Activated CD4-positive, alpha-beta T cell treated with anti-CD3 and anti-CD28 coated beads, Interleukin-2, amount 50 U/mL, for 16 hours (primary cell): ENCODE measurements at regions not wholly inside any gene's neighbourhood (a gene's known extent, or its start where the extent isn't known, plus 50 kb on each side); places are given as distances from the start of the nearest gene placed in this dataset.

ENCODE experiments used
- DNase-seq: peaks from one replicate; pipeline ENCODE4 v3.0.0-alpha.2; 2020

DNA sequence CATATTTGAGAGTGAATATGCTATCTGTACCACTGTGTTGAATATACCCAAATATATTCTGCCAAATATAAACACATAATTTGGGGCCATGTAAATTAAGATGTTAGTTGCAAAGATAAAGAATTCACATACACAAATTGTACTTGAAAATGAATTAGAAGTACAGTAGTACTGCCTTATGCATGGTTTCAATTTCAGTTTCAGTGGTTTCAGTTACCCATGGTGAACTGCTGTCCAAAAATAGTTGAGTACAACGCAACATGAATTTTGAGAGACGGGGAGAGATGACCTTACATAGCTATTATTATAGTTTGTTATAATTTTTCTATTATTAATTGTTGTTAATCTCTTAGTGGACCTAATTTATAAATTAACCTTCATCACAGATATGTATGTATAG is 1313.0 kb upstream of the FAM98A start:
- DNase-seq, result no peak

DNA sequence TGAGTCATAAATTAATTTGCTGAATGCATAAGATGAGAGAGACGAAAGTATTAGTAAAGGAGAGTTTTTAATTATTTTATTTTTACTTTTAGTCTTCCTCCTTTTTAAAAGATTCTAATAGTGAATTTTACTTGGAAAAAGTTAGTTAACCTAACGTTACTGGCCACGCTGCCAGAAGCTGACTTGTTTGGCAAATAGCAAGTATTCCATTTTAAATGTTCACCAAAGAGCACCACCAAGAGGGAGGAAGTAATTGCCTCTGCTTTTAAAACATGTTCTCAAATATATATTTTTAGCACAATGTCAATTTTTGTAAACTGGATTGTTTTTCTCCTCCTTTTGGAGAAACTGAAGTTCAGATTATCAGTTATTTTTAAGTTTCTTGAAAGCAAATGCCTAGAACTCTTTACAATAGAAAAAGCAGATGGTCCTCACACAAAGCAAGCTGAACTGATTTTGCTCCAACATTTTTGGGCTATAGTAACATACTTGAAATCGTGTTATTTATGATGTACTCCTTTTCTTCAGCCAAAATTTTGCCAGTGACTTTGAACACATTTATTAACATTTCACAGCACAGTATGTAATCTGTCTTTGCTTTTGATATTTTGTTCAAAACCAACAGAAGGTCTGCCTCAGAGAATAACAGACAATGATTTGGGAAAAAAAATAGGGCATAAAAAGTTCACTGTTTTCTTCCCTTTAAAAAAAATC is 1311.0 kb upstream of the FAM98A start:
- no peak for DNase-seq

DNA sequence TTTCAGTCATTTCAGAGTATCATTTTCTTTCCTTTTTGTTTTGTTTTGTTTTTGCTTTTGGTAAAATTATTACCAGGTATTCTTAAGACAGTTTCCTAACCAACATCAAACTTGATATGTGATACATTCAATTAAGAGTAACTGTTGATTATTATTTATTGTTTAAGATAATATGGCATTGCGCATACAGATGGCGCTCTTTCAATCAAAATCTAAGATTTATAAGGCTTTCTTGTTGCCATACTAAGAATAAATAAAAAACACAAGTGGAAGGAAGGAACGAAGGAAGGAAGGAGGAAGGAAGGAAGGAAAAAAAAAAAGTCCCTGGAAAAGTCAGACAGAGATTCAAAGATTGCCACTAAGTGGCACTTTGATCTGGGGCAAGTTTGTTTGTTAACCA is 1308.7 kb upstream of the FAM98A start:
- no peak for DNase-seq

DNA sequence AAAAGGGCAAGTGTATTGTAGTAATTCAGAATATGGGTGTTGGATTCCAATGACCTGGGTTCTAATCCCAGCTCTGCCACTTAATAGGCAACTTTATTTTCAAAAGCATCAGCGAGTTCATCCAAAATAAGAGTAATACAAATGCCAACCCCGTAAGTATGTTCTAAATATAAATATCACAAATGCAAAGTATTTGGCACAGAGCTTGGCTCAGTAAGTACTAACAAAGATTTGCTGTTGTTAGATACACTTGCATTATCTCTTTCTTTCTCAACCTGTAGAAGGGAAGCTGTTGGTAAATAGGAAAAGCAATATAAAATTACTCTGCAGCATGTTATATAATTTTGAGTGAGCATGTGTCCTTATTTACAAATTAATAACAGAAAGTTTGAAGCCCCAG is 1302.6 kb upstream of the FAM98A start:
- DNase-seq, result no peak

DNA sequence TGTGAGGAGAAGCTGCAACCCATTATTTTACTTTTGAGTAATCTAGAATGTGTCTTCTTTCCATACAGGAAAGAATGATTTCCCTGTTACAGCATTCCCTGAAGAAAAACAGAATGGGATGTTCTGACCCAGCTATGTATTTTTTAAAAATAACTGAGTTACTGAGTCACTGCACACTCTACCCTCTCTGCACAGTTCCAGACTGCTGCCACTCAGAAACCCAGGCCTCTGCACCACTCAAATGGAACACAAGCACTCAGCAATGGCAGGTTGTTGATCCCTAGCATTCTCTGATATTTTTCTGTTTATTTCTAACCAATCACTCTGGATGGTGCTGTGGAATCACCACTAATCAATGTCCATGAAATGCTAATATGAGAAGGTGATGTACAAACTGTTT is 1300.0 kb upstream of the FAM98A start:
- DNase-seq, result no peak

DNA sequence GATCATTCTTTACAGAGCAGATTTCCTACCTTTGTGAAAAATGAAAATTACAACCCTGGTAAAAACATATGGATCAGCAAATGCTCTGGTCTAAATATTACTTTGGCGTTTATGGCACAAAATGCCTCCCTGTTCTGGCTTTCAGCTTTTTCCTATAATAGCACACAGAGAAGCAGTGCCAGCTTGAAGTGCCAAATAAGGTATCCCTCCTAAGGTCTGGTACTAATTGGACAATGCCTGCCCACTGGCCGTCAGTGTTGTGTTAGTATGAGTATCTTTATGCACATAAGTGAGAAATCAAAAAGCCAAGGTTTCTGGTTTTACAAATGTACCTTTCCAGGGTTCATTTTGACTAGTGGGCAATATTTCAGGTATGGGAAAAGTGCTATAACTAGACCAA is 1293.7 kb upstream of the FAM98A start:
- DNase-seq, result no peak

DNA sequence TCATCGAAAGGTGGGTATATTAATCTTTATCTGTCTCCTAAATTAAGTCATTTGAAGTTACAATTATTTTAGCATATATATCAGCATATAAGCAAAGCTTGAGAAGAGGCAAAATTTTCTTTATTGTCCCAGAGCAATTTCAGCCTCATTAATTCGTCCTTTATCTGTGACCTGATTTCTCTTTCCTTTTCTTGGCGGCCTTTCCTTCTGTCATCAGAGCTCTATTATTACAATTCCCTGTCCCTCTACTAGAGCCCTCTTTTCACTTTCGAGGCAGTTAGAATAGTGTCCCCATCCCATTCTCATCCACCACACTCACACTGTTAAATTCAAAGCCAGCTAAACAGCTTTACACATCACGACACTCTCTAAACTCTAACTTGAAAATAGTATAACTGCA is 1293.2 kb upstream of the FAM98A start:
- no peak for DNase-seq

DNA sequence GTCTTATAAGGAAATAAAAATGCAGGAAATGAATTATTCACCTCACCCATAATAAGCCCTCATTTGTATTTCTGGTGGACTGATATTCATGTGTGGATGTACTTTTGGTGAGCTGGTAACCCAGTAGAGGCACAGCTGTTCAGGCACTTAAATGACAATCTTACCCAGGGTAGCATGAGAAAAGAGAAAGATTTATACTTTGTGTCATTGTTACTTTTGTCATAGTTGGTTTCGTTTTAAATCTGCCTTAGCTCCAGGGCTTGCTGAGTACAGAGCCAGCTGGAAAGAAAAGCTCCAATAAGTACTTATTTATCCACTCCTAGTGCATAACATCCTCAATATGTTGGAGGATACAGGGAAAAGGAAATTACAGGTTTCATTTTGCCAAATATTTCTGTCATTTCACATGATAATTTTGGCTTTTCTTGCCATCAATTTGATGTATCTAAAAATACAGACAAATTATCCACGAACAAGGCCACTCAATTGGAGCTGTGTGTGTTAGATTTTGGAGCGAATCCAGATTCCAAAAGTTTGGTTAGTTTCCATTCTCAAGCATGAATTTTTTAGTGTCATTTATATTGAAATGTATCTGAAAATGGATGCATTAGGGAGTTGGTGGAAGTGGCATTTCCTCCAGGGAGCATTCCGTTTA is 1276.1 kb upstream of the FAM98A start:
- DNase-seq, result no peak

DNA sequence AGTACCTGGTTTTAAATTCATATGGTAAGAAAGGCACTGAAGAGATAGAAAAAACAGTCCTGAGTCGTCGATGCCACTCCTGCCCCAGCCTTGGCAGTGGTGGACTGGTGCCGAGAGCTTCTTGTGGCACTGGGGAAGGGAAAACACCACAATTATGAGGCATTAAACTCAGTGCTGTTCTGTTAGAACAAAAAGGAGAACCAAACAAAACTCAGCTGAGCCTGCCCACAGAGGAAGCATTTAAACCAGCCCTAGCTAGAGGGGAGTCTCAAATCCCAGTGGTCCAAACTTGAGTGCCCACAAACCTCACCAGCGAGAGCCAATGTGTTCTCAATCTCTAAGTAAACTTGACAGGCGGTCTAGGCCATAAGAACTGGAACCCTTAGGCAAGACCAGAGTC is 1254.5 kb upstream of the FAM98A start:
- no peak for DNase-seq

DNA sequence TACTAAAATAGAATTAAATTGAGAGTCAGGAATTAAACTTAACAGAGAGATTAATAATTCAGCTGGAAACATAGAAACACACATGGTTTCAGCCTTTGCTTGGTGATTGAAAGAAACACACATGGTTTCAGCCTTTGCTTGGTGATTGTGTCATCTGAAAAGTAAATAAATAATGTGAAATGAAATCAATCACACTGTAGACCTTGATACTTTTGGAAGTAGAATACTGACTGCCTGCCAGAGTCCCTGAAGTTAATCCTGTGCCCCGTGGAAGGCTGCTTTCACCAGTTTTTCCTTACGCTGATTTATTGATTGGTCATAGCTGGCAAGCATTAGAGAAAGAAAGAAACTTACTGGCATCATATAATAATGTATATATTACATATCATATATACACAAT is 1252.7 kb upstream of the FAM98A start:
- no peak for DNase-seq

DNA sequence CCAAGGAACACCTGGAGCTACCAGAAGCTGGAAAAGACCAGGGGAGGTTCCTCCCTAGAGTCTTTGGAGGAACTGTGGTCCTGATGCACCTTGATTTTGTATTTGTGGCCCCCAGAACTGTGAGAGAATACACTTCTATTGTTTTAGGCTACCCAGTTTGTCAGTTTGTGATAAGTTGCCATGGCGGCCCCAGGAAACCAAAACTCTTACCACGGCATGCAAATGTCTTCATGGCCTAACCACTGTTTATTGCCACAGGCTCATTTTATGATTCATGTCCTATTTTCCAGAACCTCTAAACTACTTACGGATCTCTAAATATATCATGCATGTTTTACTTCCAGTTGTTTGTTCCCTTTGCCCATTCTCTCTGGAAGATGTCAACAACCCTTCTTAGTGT is 1250.7 kb upstream of the FAM98A start:
- no peak for DNase-seq

DNA sequence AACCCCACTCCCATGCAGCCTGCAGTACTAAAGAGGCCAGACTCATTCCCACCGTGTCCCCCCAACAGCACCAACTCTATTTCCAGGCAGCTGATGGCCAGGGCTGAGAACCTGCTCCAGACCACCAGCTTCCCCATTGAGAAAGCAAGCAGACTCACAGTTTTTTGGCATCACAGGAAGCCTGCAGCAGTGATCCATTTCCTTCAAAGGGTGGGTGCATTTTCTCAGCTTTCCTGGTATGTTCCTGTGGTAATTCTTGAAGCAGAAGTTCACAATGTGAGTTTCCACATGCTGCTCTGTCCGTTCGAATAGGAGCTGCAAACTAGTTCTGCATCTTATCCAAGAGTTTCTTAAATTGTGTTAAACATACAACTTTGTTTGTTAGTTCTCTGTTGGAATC is 1249.6 kb upstream of the FAM98A start:
- DNase-seq, result no peak

DNA sequence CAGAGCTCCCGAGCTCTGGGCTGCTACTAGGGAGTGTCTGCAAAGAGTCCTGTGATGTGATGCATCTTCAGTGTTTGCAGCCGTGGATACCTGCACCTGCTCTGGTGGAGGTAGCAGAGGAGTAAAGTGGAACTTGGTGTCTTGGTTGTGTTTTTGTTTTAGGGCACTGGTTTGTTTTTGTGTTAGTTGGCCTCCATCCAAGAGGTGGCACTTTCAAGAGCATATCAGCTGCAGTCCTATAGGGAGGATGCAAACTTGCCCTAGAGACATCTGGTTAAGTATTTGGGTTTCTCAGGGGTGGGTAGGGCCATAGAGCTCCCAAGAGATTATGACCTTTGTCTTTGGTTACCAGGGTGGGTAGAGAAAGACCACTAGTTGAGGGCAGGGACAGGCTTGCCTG is 1249.0 kb upstream of the FAM98A start:
- DNase-seq, result no peak

DNA sequence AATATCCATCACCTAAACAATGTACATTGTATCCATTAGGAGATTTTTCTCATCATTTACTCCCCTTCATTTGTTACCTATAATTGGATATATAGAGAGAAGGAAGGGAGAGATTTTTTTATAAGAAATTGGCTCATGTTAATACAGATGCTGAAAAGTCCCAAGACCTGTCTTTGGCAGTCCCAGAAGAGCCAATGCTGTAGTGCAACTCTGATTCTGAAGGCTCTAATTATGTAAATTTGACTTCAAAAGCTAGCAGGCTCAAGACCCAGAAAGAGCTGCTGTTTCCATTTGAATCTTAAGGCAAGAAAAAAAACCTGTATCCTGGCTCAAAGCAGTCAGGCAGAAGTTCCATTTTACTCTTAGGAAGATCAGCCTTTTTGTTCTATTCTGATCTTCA is 1245.5 kb upstream of the FAM98A start:
- DNase-seq, result no peak

DNA sequence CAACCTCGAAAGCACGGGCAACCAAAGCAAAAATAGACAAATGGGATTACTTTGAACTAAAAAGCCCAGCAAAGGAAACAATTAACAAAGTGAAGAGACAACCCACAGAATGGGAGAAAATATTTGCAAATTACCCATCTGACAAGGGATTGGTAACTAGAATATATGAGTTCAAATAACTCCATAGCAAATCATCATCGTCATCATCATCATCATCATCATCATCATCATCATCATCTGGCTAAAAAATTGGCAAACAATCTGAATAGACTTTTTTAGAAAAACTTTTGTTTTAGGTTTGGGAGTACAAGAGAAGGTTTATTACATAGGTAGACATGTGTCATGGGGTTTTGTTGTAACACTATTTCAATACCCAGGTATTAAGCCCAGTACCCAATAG is 1239.3 kb upstream of the FAM98A start:
- DNase-seq, result no peak

DNA sequence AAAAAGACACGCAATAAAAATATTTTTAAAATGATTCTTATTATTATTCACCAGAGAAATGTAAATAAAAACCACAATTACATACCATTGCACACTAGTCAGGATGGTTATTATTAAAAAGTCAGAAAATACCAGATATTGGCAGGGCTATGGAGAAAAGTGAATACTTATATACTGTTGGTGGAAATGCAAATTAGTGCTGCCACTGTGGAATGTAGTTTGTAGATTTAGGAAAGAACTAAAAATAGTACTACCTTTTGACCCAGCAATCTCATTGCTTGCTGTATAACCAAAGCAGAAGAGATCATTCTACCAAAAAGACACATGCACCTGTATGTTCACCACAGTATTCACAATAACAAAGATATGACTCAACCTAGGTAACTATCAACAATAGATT is 1237.3 kb upstream of the FAM98A start:
- DNase-seq, result no peak

DNA sequence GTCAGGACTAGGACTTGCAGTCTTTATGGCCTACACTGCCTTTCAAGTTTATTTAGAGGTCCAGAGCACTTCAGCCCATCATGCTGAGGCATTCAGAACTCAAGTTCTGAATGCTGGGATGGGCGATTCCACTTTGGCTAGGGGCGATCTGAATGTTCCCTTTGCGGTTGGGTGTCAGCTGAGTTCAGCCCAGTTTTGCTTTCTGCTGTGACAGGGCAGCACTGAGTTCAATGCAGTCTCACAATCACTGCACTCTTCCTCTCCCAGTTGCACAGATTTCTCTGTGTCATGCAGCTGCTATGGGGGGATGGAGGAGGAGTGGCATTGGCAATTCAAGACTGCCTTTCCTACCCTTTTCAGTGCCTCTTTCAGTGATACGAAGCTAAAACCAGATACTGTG is 1232.0 kb upstream of the FAM98A start:
- DNase-seq, result no peak

DNA sequence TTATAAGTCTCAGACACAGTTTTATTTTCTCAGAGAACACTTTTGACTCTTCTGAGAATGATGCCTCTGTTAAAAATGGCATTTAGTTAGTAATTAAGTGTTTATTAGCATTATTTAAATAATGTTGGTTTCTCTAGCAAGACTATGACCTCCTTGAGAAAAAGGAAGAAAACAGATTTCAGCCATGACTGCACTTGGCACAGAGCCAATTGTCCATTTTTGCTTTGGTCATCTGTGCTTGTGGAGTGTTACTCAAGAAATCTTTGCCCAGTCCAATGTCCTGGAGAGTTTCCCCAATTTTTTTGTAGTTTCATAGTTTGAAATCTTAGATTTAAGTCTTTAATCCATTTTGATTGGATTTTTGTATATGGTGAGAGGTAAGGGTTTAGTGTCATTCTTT is 1229.4 kb upstream of the FAM98A start:
- DNase-seq, result no peak

DNA sequence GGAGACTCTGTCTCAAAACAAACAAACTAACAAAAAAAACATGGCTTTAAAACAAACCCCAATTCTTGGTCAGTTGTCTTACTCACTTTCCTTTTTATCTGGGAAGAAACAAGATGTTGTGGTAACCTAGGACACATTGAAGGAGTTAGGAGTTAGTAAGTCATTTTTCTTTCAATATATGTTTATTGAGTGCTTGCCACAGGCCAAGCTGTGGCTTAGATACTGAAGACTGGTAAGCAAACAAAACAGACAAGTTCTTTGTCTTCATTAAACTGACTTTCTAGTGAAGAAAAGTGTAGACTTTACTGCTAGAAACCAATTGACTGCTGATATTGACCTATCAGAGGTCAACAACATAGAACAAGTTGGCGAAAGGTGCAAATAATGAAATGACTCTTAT is 1228.3 kb upstream of the FAM98A start:
- no peak for DNase-seq

DNA sequence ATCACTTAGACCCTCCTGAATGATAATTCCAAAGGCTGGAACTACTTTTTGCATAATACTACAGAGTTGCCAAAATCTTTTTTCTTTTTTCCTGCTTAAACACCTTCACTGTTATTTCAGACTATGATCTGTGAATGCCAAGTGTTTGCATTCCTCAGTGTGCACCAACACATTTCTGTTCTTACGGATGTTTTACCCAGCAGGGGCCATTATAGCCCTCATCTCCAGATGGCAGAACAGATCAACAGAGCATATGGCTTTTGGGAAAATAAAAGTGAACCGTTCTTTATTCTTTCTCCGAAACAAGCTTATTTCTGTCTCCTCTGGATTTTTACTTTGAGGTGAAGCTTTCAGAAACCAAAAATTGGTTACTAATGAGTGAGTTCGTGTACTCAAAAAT is 1226.6 kb upstream of the FAM98A start:
- DNase-seq, result no peak

DNA sequence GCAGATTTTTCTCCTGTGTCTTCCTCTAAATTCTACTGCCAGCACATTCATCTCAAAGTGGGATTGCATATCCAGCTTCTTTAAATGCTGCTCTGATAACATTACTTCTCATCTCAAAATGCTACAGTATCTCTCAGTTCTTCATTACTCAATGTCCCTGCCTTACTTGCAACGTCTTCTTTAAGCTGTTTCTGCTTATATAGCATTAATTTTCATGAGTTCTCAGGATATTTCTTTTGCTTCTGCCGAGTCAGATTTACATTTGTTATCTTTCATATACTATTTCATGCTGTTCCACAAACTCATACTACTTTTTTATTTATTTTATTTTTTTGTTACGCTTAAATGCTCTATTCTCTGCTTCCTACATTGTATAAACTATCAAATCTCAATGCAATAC is 1223.5 kb upstream of the FAM98A start:
- no peak for DNase-seq

DNA sequence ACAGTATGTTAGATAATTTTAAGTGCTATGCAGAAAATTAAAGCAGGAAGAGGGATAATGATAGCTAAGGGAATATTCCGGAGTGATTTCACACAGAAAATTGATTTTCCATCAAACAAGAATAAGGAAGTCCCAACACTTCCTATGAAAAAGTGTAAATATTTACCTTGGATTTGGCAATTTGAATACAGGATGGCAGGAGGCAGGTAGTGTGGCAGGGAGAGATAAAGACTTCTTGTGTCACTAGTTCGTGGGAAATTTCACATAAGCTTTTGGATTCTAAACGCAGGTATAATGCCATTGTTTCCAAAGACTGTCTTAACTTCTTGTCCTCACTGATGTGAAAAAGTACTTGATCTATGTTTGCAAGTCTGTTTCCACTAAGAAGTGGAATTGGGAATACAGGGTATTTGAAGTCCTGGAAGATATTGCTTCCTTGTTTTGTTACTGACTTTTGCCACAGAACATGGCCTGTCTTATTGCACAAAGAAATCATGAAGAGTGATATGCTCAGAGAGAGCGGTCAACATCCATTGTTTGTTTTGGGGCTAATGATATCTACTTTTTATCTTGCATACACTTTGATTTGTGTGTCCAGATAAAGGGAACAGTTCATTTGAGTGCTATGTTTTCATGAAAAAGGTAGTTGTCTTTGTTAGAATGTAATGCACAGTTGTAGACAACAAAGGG is 1216.1 kb upstream of the FAM98A start:
- DNase-seq, result no peak

DNA sequence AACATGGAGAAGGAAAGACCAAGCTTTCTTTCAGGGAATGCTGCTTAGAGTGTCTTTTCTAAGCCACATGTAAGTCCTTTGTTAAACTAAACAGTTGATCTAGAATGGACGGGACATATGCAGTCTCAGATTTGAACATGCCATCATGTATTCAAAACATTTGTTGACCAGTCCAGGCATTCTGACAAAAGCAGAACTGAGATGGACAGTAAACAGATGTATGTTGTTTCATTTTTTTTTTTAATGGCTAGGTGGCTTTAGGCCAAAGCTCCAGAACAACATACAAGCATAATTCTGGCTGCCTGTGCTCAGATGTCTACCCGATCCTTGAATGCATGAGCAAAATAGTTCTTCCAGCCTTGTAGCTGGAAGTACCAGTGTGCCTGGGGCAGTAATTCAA is 1211.4 kb upstream of the FAM98A start:
- no peak for DNase-seq

DNA sequence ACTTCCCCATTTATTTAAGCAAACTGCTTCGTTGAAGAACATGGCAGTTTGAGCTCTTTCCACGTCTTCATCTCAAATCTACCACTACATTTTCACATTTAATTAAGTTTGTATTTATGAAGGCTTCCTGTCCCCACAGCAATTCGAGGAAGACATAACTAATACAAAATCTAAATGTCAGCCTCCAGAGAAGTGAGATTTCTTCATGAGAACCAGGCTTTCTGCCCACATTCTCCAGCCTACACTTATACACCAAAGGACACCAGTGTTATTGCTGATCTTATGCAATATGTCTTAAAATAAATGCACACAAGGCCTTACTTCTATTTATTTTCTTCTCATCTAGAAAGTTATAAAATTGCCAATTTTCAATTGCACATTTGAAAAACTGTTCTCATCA is 1209.3 kb upstream of the FAM98A start:
- no peak for DNase-seq

DNA sequence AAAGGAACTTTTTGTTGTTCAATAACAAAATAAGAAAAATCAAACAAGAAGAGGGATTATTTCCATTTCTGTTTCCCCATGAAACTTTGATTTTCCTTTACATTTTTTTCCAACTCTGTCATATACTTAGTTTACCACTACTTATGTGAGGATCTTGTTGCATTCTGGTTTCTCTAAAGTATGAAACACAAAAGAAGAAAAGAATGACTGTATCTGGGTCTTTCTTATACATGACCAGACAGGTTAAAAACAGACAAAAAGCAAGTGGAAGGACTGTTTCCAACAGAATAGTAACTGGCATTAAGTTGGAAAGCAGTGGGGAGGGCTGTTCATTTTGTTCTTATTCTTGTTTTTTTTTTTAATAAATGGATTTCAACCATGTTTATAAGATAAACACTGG is 1207.8 kb upstream of the FAM98A start:
- no peak for DNase-seq
